HUES6 (cell line): ENCODE measurements at regions not wholly inside any gene's neighbourhood (a gene's known extent, or its start where the extent isn't known, plus 50 kb on each side); places are given as distances from the start of the nearest gene placed in this dataset.

ENCODE experiments used
- H3K27ac ChIP-seq: 2 replicates; pipeline ENCODE4 v1.7.0; 2013; ENCODE audit warnings: low read depth, mild to moderate bottlenecking, low read length, inconsistent platforms
- H3K27me3 ChIP-seq: 2 replicates; pipeline ENCODE4 v1.6.1; 2013; ENCODE audit warnings: low read length; ENCODE audit not compliant: control insufficient read depth, insufficient read depth
- H3K36me3 ChIP-seq: 2 replicates; pipeline ENCODE4 v1.6.1; 2013; ENCODE audit warnings: low read length; ENCODE audit not compliant: control insufficient read depth, insufficient read depth
- H3K4me1 ChIP-seq: 2 replicates; pipeline ENCODE4 v1.6.1; 2013; ENCODE audit warnings: low read length; ENCODE audit not compliant: control insufficient read depth, insufficient read depth
- H3K4me3 ChIP-seq: 2 replicates; pipeline ENCODE4 v1.5.1; 2013; ENCODE audit warnings: low read depth, low read length
- H3K9ac ChIP-seq: one replicate; pipeline ENCODE4 v1.6.1; 2013; ENCODE audit warnings: mild to moderate bottlenecking, low read length
- H3K9me3 ChIP-seq: 2 replicates; pipeline ENCODE4 v1.6.1; 2013; ENCODE audit warnings: low read depth, low read length; ENCODE audit not compliant: control insufficient read depth, insufficient read depth

- Histone ChIP-seq H3K9ac (no peak overlapping the region), H3K36me3 (no peaks in the 10 kb centered on the region), H3K27me3 (no peaks in the 10 kb centered on the region), H3K4me1 (peaks cover 12% of the 10 kb centered on the region; the same call in 1 of the 2 replicates), H3K27ac (no peak overlapping the region), H3K4me3 (no peak overlapping the region), H3K9me3 (no peaks in the 10 kb centered on the region)
Observed at GRCh38 chr4:81971637-81972381, 402.0 kb downstream of the HNRNPD start.

GRCh38 chr4:81971061-81971460, 402.7 kb downstream of the HNRNPD start:
- Histone ChIP-seq H3K9me3 (no peaks in the 10 kb centered on the region), H3K4me3 (no peak overlapping the region), H3K9ac (no peak overlapping the region), H3K27ac (no peak overlapping the region), H3K36me3 (no peaks in the 10 kb centered on the region), H3K27me3 (no peaks in the 10 kb centered on the region), H3K4me1 (peaks cover 12% of the 10 kb centered on the region; the same call in 1 of the 2 replicates)

GRCh38 chr4:81970454-81970853, 403.3 kb downstream of the HNRNPD start:
- Histone ChIP-seq H3K9ac (no peak overlapping the region), H3K9me3 (no peaks in the 10 kb centered on the region), H3K4me1 (peaks cover 12% of the 10 kb centered on the region; the same call in 1 of the 2 replicates), H3K36me3 (no peaks in the 10 kb centered on the region), H3K27me3 (no peaks in the 10 kb centered on the region), H3K27ac (no peak overlapping the region), H3K4me3 (no peak overlapping the region)

GRCh38 chr4:81966676-81967075, 407.1 kb downstream of the HNRNPD start:
- H3K9ac ChIP-seq, result no peak overlapping the region
- H3K9me3 ChIP-seq, result no peaks in the 10 kb centered on the region
- H3K36me3 ChIP-seq, result no peaks in the 10 kb centered on the region
- H3K27me3 ChIP-seq, result no peaks in the 10 kb centered on the region
- no peak overlapping the region for H3K27ac ChIP-seq
- H3K4me3 ChIP-seq, result no peak overlapping the region
- H3K4me1 ChIP-seq, result peaks cover 8% of the 10 kb centered on the region; the same call in 1 of the 2 replicates

- H3K9ac ChIP-seq, result no peak overlapping the region
- H3K27me3 ChIP-seq, result no peaks in the 10 kb centered on the region
- H3K27ac ChIP-seq, result no peak overlapping the region
- H3K4me3 ChIP-seq, result no peak overlapping the region
- peaks cover 8% of the 10 kb centered on the region; the same call in 1 of the 2 replicates for H3K4me1 ChIP-seq
- H3K9me3 ChIP-seq, result no peaks in the 10 kb centered on the region
- H3K36me3 ChIP-seq, result no peaks in the 10 kb centered on the region
Observed at GRCh38 chr4:81965911-81966310, 407.9 kb downstream of the HNRNPD start.

- Histone ChIP-seq H3K4me1 (peaks cover 8% of the 10 kb centered on the region), H3K9ac (no peak overlapping the region), H3K9me3 (no peaks in the 10 kb centered on the region), H3K27me3 (no peaks in the 10 kb centered on the region), H3K36me3 (no peaks in the 10 kb centered on the region), H3K4me3 (no peak overlapping the region), H3K27ac (no peak overlapping the region)
Observed at GRCh38 chr4:81965454-81965853, 408.3 kb downstream of the HNRNPD start.

- no peaks in the 10 kb centered on the region for H3K27me3 ChIP-seq
- no peaks in the 10 kb centered on the region for H3K9me3 ChIP-seq
- no peak overlapping the region for H3K27ac ChIP-seq
- no peaks in the 10 kb centered on the region for H3K36me3 ChIP-seq
- H3K9ac ChIP-seq, result no peak overlapping the region
- H3K4me1 ChIP-seq, result peaks cover 8% of the 10 kb centered on the region
- no peak overlapping the region for H3K4me3 ChIP-seq
Observed at GRCh38 chr4:81963763-81964020, 410.1 kb downstream of the HNRNPD start.

GRCh38 chr4:81963015-81963762, 410.6 kb downstream of the HNRNPD start:
- Histone ChIP-seq H3K27ac (no peak overlapping the region), H3K4me1 (peaks cover 8% of the 10 kb centered on the region), H3K27me3 (no peaks in the 10 kb centered on the region), H3K9me3 (no peaks in the 10 kb centered on the region), H3K36me3 (no peaks in the 10 kb centered on the region), H3K4me3 (no peak overlapping the region), H3K9ac (no peak overlapping the region)

- no peak overlapping the region for H3K4me3 ChIP-seq
Observed at GRCh38 chr4:81960961-81961360, 412.8 kb downstream of the HNRNPD start.

GRCh38 chr4:81954271-81954670, 419.5 kb downstream of the HNRNPD start:
- Histone ChIP-seq H3K4me3 (no peak overlapping the region), H3K9ac (no peak overlapping the region), H3K4me1 (no peaks in the 10 kb centered on the region), H3K9me3 (no peaks in the 10 kb centered on the region), H3K36me3 (no peaks in the 10 kb centered on the region), H3K27me3 (no peaks in the 10 kb centered on the region), H3K27ac (no peak overlapping the region)

More at GRCh38 chr4:81960961-81961360, 412.8 kb downstream of the HNRNPD start:
- peaks cover 8% of the 10 kb centered on the region for H3K4me1 ChIP-seq
- no peaks in the 10 kb centered on the region for H3K36me3 ChIP-seq
- no peaks in the 10 kb centered on the region for H3K9me3 ChIP-seq
- no peak overlapping the region for H3K27ac ChIP-seq
- H3K27me3 ChIP-seq, result no peaks in the 10 kb centered on the region
- no peak overlapping the region for H3K9ac ChIP-seq

- Histone ChIP-seq H3K27ac (no peak overlapping the region), H3K36me3 (no peaks in the 10 kb centered on the region), H3K27me3 (no peaks in the 10 kb centered on the region), H3K4me3 (no peak overlapping the region), H3K9me3 (no peaks in the 10 kb centered on the region), H3K4me1 (no peaks in the 10 kb centered on the region), H3K9ac (no peak overlapping the region)
Observed at GRCh38 chr4:81951891-81952455, 421.8 kb downstream of the HNRNPD start.
